Fibroblast of mammary gland (primary cell): ENCODE measurements at regions not wholly inside any gene's neighbourhood (a gene's known extent, or its start where the extent isn't known, plus 50 kb on each side); places are given as distances from the start of the nearest gene placed in this dataset.

Experiments used
- DNase-seq: peaks from one replicate; pipeline ENCODE4 v3.0.0-alpha.2; 2010; ENCODE audit warnings: low read depth
- H3K4me3 ChIP-seq: 2 replicates; pipeline ENCODE4 v1.5.1; 2011; ENCODE audit warnings: low read depth, mild to moderate bottlenecking, low read length, moderate library complexity; ENCODE audit not compliant: control insufficient read depth
- TF ChIP-seq, protein P1 (sequence below): conservative IDR thresholded peaks from 2 replicates; pipeline ENCODE4 v1.5.1; 2011; ENCODE audit warnings: low read depth, low read length, inconsistent platforms; ENCODE audit not compliant: control insufficient read depth, insufficient read depth

- TF ChIP-seq, protein P1, sequence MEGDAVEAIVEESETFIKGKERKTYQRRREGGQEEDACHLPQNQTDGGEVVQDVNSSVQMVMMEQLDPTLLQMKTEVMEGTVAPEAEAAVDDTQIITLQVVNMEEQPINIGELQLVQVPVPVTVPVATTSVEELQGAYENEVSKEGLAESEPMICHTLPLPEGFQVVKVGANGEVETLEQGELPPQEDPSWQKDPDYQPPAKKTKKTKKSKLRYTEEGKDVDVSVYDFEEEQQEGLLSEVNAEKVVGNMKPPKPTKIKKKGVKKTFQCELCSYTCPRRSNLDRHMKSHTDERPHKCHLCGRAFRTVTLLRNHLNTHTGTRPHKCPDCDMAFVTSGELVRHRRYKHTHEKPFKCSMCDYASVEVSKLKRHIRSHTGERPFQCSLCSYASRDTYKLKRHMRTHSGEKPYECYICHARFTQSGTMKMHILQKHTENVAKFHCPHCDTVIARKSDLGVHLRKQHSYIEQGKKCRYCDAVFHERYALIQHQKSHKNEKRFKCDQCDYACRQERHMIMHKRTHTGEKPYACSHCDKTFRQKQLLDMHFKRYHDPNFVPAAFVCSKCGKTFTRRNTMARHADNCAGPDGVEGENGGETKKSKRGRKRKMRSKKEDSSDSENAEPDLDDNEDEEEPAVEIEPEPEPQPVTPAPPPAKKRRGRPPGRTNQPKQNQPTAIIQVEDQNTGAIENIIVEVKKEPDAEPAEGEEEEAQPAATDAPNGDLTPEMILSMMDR: no peak
- no peak overlapping the region for H3K4me3 ChIP-seq
Observed at GRCh38 chr1:73755649-73756048, 442.3 kb downstream of the LRRIQ3 start.

DNA sequence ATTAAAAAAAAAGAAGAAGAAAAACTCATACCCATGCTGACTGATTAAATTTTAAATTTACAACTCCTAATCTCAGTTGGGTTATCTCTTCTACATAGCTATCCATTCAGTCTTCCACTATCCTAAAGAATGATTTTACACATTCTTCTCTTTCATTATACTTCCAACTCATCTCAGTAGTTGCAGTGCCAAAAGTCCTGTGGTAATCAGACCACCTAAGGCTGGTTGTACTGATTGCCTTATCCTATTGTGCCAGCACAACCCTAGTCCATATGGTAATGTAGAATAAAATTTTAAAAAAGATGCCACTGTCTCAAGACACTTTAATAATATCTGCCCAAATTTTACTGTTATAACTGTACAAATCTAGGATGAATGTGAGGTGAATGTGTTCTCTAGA is 448.0 kb downstream of the LRRIQ3 start:
- DNase-seq: no peak
- TF ChIP-seq, protein P1: no peak
- H3K4me3 ChIP-seq: no peak overlapping the region

More at GRCh38 chr1:73755649-73756048, 442.3 kb downstream of the LRRIQ3 start:
- no peak for DNase-seq

DNA sequence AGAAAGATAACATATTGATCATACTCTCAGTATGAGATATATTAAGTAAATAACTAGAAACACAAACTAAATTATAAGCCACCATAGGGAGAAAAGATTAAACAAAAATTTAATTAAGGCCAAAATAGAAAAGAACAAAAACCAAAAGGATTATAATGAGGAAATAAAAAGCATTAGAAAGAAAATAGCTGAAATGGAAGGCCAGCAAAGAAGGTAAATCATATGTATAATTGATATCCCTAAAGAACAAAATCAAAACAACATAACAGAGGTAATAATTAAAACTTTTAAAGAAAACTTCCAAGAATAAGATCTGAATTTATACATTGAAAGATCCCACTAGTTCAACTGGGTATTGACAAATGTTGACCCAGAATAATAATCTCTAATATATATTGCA is 453.0 kb downstream of the LRRIQ3 start:
- TF ChIP-seq, protein P1: no peak
- DNase-seq: no peak

GRCh38 chr1:73736125-73736524 is 461.9 kb downstream of the LRRIQ3 start:
- TF ChIP-seq, protein P1: no peak
- DNase-seq: no peak
- H3K4me3 ChIP-seq: no peak overlapping the region

More for the DNA sequence above, 453.0 kb downstream of the LRRIQ3 start:
- no peak overlapping the region for H3K4me3 ChIP-seq

GRCh38 chr1:73727036-73727435 is 470.9 kb downstream of the LRRIQ3 start:
- no peak for DNase-seq
- no peak overlapping the region for H3K4me3 ChIP-seq
- TF ChIP-seq, protein P1: no peak

GRCh38 chr1:73722055-73722454 is 475.9 kb downstream of the LRRIQ3 start:
- DNase-seq: no peak
- no peak overlapping the region for H3K4me3 ChIP-seq
- TF ChIP-seq, protein P1: no peak

GRCh38 chr1:73717976-73718375 is 480.0 kb downstream of the LRRIQ3 start:
- no peak for DNase-seq
- TF ChIP-seq, protein P1: no peak
- no peak overlapping the region for H3K4me3 ChIP-seq
